NCI-H510A treated with DMSO at 0.1 percent for 48 hours (cell line): ENCODE measurements at regions not wholly inside any gene's neighbourhood (a gene's known extent, or its start where the extent isn't known, plus 50 kb on each side); places are given as distances from the start of the nearest gene placed in this dataset.
"Not testable (repeated sequence)": the region's sequence is repeated elsewhere in the genome, so short reads cannot be mapped to it uniquely, and the experiment has no call there.

Experiments used
- DNase-seq: peaks from one replicate; lab custom pipeline; 2025; lab: John Stamatoyannopoulos, UW

DNA sequence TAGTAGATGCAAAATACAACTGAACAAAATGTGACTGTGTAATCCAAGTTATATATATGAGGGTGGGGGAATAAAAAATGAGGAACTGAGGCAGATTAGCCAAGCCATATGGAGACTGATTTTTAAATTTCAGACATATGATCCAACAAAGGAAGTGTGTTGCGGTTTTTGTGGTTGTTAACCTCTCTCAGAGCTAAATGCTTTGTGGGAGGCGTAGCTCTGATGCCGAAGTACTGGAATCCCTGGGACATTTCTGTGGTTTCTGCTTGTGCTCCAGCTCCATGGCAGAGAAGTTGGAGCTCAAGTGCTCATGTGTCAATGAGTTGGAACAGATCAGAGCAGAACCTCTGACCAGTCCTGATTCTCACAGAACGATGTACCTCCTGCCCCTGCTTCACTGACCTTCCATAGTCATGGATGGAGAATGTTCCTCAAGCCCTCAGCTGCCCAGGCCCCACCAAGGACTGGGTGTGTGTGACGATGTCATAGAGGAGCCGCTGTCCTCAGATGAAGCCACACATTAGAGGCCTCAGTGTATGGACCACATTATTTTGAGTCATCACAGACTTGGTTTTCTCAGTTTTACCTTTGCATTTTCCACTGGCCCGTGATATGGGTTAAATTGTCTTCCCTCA lies 107.6 kb downstream of the SOX1 start:
- DNase-seq, result no peak

DNA sequence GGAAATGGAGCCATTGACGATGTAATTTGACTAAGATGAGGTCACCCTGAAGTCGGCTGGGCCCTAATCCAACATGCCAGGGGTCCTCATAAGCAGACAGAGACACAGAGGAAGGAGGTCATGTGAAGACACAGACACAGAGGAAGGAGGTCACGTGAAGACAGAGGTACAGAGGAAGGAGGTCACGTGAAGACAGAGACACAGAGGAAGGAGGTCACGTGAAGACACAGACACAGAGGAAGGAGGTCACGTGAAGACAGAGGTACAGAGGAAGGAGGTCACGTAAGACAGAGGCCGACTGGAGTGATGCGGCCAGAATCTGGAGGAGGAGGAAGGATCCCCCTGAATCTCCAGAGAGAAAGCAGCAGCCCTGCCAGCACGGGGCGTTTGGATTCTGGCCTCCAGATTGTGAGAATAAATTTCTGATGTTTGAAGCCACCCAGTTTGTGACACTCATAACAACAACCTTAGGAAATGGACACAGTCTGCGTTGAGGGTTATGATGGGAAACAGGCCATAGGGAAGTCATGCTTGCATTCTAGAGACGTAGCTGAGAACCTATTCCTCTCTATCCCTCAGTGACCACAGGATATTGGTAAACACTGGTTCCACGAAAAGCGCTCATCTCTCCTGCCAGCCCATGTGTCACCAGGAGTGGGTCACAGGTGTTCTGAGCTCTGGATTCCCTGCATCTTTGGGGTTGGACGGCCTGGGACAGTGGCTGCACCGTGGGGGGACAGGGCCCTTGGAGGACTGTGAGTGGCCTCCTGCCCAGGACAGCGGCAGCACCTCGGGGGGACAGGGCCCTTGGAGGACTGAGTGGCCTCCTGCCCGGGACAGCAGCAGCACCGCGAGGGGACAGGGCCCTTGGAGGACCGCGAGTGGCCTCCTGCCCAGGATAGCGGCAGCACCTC lies 108.5 kb downstream of the SOX1 start:
- no peak for DNase-seq

GRCh38 chr13:112176141-112177119 lies 109.5 kb downstream of the SOX1 start:
- DNase-seq, result not testable (repeated sequence)

GRCh38 chr13:112177450-112178288 lies 110.7 kb downstream of the SOX1 start:
- DNase-seq, result no peak

DNA sequence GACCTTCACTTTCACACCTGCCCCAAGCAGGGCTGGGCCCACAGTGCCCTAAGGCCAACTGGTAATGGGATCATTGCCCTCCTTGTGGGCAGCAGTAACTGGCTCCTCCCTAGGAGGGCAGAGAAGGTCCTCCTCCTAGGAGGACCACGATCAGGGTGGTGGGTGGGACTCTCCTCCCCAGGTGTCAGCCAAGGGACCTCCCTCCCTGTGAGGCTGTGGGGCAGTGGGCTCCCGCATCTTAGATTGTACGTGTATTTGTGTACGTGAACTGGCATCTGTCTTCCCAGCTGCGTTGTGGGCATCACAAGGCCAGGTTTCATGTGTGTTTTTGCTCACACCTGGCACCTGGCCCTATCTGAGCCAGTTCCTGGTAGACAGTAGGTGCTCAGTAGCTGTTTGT lies 111.8 kb downstream of the SOX1 start:
- DNase-seq, result no peak

- no peak for DNase-seq
These were observed 112.5 kb downstream of the SOX1 start for GRCh38 chr13:112179421-112179820.

- DNase-seq, result no peak
These were observed 113.0 kb downstream of the SOX1 start for GRCh38 chr13:112179995-112180394.

DNA sequence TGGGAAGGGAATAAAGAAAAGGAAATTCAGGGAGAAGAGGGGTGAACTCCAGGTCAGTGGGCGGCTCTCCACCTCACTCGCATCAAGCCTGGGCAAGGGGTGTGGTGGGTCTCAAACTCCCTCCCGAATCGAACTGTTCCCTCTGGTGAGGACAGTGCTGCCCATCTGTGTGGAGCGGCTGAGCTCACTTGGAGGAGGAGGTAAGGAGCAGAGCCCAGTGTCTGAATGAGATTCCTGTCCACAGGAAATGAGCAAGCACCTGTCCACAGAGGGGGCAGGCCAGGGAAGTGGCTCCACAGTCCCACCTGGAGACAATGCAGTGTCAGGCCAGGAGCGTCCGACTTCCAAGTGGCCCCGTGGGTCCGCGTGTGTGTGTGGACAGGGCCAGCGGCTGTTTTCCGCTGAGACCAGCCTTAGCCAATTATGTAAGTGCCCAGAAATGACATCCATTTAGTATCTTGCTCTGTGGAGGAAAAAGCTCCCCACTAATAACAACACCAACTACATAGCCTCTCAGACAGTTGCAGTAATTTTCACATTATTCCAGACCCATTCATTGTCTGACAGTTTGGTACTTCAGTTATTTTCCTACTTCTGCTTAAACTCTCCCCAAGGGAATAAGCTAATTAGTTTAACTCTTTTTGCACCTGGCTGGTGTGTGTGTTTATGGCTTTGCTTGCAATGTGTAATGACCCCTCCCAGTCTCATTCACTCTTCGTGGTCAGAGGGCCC lies 114.6 kb downstream of the SOX1 start:
- DNase-seq, result no peak

GRCh38 chr13:112182251-112182650 lies 115.3 kb downstream of the SOX1 start:
- no peak for DNase-seq

- no peak for DNase-seq
These were observed 116.0 kb downstream of the SOX1 start for GRCh38 chr13:112182846-112183531.

GRCh38 chr13:112183532-112184090 lies 116.7 kb downstream of the SOX1 start:
- no peak for DNase-seq

- DNase-seq, result no peak
These were observed 117.3 kb downstream of the SOX1 start for GRCh38 chr13:112184261-112184660.

GRCh38 chr13:112184851-112185371 lies 118.0 kb downstream of the SOX1 start:
- DNase-seq, result no peak

GRCh38 chr13:112185466-112185865 lies 118.5 kb downstream of the SOX1 start:
- no peak for DNase-seq

- DNase-seq, result no peak
These were observed 119.1 kb downstream of the SOX1 start for GRCh38 chr13:112186091-112186490.

- DNase-seq, result no peak
These were observed 120.8 kb downstream of the SOX1 start for GRCh38 chr13:112187527-112188297.

DNA sequence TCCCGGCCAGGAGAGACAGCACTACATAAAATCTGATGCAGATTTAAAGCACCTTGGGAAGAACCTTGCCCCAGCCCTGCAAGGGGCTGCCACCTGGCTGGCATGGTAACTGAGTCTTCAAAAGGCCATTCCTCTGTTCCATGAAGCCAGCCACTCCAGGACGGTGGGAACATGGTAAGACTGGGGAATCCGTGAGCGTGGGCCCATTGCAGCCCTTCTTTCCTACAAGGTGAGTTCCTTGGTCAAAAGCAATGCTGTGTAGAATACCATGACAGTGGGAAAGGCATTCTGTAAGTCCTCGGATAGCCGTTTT lies 121.3 kb downstream of the SOX1 start:
- no peak for DNase-seq

GRCh38 chr13:112193463-112194166 lies 126.7 kb downstream of the SOX1 start:
- no peak for DNase-seq
